IMR-90 (cell line): ENCODE measurements at regions not wholly inside any gene's neighbourhood (a gene's known extent, or its start where the extent isn't known, plus 50 kb on each side); places are given as distances from the start of the nearest gene placed in this dataset.

ENCODE experiments used
- ATAC-seq: fragments of 200-7000 bp; cut with Tn5 transposase; 2 replicates; pipeline ENCODE4 v1.9.1; 2020; ENCODE audit warnings: low read depth, mild to moderate bottlenecking, moderate library complexity
- BruUV-seq: library from RNA; stranded (reverse); fragments of 400-500 nt; replicated peaks from 2 replicates; lab custom pipeline; 2021; lab: Mats Ljungman, UMichigan
- CTCF ChIA-PET: fragments of 300-600 bp; formaldehyde crosslinking; extraction: SDS; loops from one replicate; lab custom pipeline; 2021; ENCODE audit warnings: antibody characterized with exemption; lab: Yijun Ruan, JAX
- POLR2A ChIA-PET: fragments of 300-600 bp; sonication (Branson Sonifier 250); formaldehyde crosslinking; loops from one replicate; lab custom pipeline; 2022; ENCODE audit warnings: antibody characterized with exemption; ENCODE audit not compliant: unreplicated experiment; lab: Charles Lee
- DNase-seq: peaks from one replicate; pipeline ENCODE4 v3.0.0; 2013
- H2AFZ ChIP-seq: replicated peaks from 2 replicates; pipeline ENCODE3; 2013; ENCODE audit warnings: low read length, mild to moderate bottlenecking; ENCODE audit not compliant: poor library complexity
- H2AK5ac ChIP-seq: 2 replicates; pipeline ENCODE4 v1.6.1; 2013; ENCODE audit warnings: low read depth, low read length, inconsistent platforms
- H2AK9ac ChIP-seq: replicated peaks from 2 replicates; pipeline ENCODE3; 2013; ENCODE audit warnings: mild to moderate bottlenecking, low read depth, low read length, moderate library complexity; ENCODE audit not compliant: poor library complexity
- H2BK120ac ChIP-seq: 2 replicates; pipeline ENCODE4 v1.6.1; 2013; ENCODE audit warnings: low read depth, low read length, inconsistent platforms
- H2BK15ac ChIP-seq: 3 replicates; pipeline ENCODE4 v1.6.1; 2013; ENCODE audit warnings: low read depth, low read length, inconsistent platforms
- H2BK20ac ChIP-seq: 2 replicates; pipeline ENCODE4 v1.6.1; 2013; ENCODE audit warnings: low read depth, mild to moderate bottlenecking, inconsistent platforms, low read length, moderate library complexity
- H2BK5ac ChIP-seq: 2 replicates; pipeline ENCODE4 v1.6.1; 2013; ENCODE audit warnings: mild to moderate bottlenecking, low read depth, low read length, inconsistent platforms; ENCODE audit not compliant: poor library complexity, severe bottlenecking
- H3K14ac ChIP-seq: replicated peaks from 2 replicates; pipeline ENCODE4 v1.6.1; 2013; ENCODE audit warnings: low read depth, low read length, inconsistent platforms
- H3K18ac ChIP-seq: 2 replicates; pipeline ENCODE4 v1.6.1; 2013; ENCODE audit warnings: low read depth, low read length, control low read depth
- H3K23ac ChIP-seq: 2 replicates; pipeline ENCODE4 v1.6.1; 2013; ENCODE audit warnings: low read depth, low read length, inconsistent platforms
- H3K27ac ChIP-seq: 2 replicates; pipeline ENCODE4 v1.5.1; 2013; ENCODE audit warnings: mild to moderate bottlenecking, control low read depth, low read length; ENCODE audit not compliant: insufficient read depth
- H3K27me3 ChIP-seq: 2 replicates; pipeline ENCODE4 v1.6.1; 2013; ENCODE audit warnings: low read length; ENCODE audit not compliant: control insufficient read depth, insufficient read depth
- H3K36me3 ChIP-seq: 2 replicates; pipeline ENCODE4 v1.6.1; 2013; ENCODE audit warnings: low read length, mixed read lengths; ENCODE audit not compliant: control insufficient read depth, insufficient read depth
- H3K4ac ChIP-seq: 2 replicates; pipeline ENCODE4 v1.6.1; 2013; ENCODE audit warnings: low read depth, low read length, inconsistent platforms
- H3K4me1 ChIP-seq: 2 replicates; pipeline ENCODE4 v1.6.1; 2013; ENCODE audit warnings: low read length, mixed read lengths; ENCODE audit not compliant: control insufficient read depth, insufficient read depth
- H3K4me2 ChIP-seq: 2 replicates; pipeline ENCODE4 v1.6.1; 2013; ENCODE audit warnings: low read depth, mild to moderate bottlenecking, control low read depth, low read length, moderate library complexity
- H3K4me3 ChIP-seq: 2 replicates; pipeline ENCODE4 v1.5.1; 2013; ENCODE audit warnings: low read depth, mild to moderate bottlenecking, control low read depth, low read length, moderate library complexity; ENCODE audit not compliant: insufficient read depth
- H3K56ac ChIP-seq: 2 replicates; pipeline ENCODE4 v1.6.1; 2013; ENCODE audit warnings: low read length, inconsistent platforms; ENCODE audit not compliant: insufficient read depth; ENCODE audit errors: extremely low read depth
- H3K79me1 ChIP-seq, 2 experiments: 2 replicates each; pipeline ENCODE4 v1.6.1; 2013; ENCODE audit warnings: low read length in 2 of 2, inconsistent platforms in 1 of 2, low read depth in 1 of 2
- H3K9ac ChIP-seq: 2 replicates; pipeline ENCODE4 v1.6.1; 2013; ENCODE audit warnings: low read depth, low read length, control low read depth
- H3K9me1 ChIP-seq: 2 replicates; pipeline ENCODE4 v1.6.1; 2013; ENCODE audit warnings: low read length, inconsistent platforms; ENCODE audit not compliant: insufficient read depth
- H3K9me3 ChIP-seq: 2 replicates; pipeline ENCODE4 v1.6.1; 2013; ENCODE audit warnings: low read length; ENCODE audit not compliant: control insufficient read depth, insufficient read depth
- H4K20me1 ChIP-seq: 2 replicates; pipeline ENCODE4 v1.6.1; 2013; ENCODE audit warnings: low read length, inconsistent platforms; ENCODE audit not compliant: insufficient read depth
- H4K5ac ChIP-seq: 2 replicates; pipeline ENCODE4 v1.6.1; 2013; ENCODE audit warnings: mild to moderate bottlenecking, low read depth, low read length, control low read depth
- H4K8ac ChIP-seq, 2 experiments: 2 replicates each; pipeline ENCODE4 v1.6.1; 2013; ENCODE audit warnings: low read depth in 2 of 2, low read length in 2 of 2, control low read depth in 1 of 2, inconsistent platforms in 1 of 2
- H4K91ac ChIP-seq: 2 replicates; pipeline ENCODE4 v1.6.1; 2013; ENCODE audit warnings: low read depth, low read length, inconsistent platforms; ENCODE audit not compliant: insufficient read depth
- CHD1 ChIP-seq: IDR thresholded peaks from 2 replicates; pipeline ENCODE4 v1.6.1; 2012; ENCODE audit warnings: low read depth, low read length, improper control_type of control experiment
- CTCF ChIP-seq: conservative IDR thresholded peaks from 2 replicates; pipeline ENCODE4 v1.5.1; 2012; ENCODE audit warnings: mild to moderate bottlenecking, low read depth, low read length, improper control_type of control experiment
- FOS ChIP-seq: fragments of 150-350 bp; IDR thresholded peaks from 2 replicates; pipeline ENCODE4 v1.6.1; 2016; ENCODE audit warnings: low read depth, low read length
- MAFK ChIP-seq: IDR thresholded peaks from 2 replicates; pipeline ENCODE4 v1.6.1; 2012; ENCODE audit warnings: low read depth, low read length, improper control_type of control experiment
- MAZ ChIP-seq: IDR thresholded peaks from 2 replicates; pipeline ENCODE4 v1.6.1; 2012; ENCODE audit warnings: low read depth, mild to moderate bottlenecking, low read length, improper control_type of control experiment, moderate library complexity, borderline replicate concordance
- MXI1 ChIP-seq: IDR thresholded peaks from 2 replicates; pipeline ENCODE4 v1.6.1; 2012; ENCODE audit warnings: low read depth, mild to moderate bottlenecking, low read length, moderate library complexity, borderline replicate concordance
- NFE2L2 ChIP-seq: fragments of 150-350 bp; IDR thresholded peaks from 2 replicates; pipeline ENCODE4 v1.6.1; 2016; ENCODE audit warnings: low read depth, mild to moderate bottlenecking, low read length
- RAD21 ChIP-seq: IDR thresholded peaks from 2 replicates; pipeline ENCODE4 v1.6.1; 2012; ENCODE audit warnings: low read length, improper control_type of control experiment
- RFX5 ChIP-seq: IDR thresholded peaks from 2 replicates; pipeline ENCODE4 v1.8.0; 2012; ENCODE audit warnings: low read depth, mild to moderate bottlenecking, low read length, moderate library complexity
- SMC3 ChIP-seq: fragments of 150-350 bp; IDR thresholded peaks from 2 replicates; pipeline ENCODE4 v1.6.1; 2016; ENCODE audit warnings: low read depth, mild to moderate bottlenecking, antibody characterized with exemption, low read length, moderate library complexity
- WGBS, 2 experiments: methylation state at CpG; one replicate each; pipeline versions ENCODE4 v1.1.5 to v1.1.7; 2013; ENCODE audit warnings: missing lambda C conversion rate in 2 of 2; ENCODE audit not compliant: insufficient read length in 1 of 2; ENCODE audit errors: extremely low coverage in 2 of 2; 5-methylcytosine and 5-hydroxymethylcytosine counted together
- dilution Hi-C: fragments of 300-500 bp; cut with HindIII; formaldehyde crosslinking; loops from one replicate; pipeline ENCODE4 v1.14.3; 2018; ENCODE audit warnings: low sequenced_read_pairs; ENCODE audit not compliant: unreplicated experiment
- in situ Hi-C: fragments of 300-500 bp; cut with MboI; formaldehyde crosslinking; loops from 3 replicates; pipeline ENCODE4 v1.14.3; 2019; ENCODE audit warnings: low sequenced_read_pairs, inconsistent platforms, mixed read lengths
- intact Hi-C: fragments of 100-400 bp; cut with micrococcal nuclease; formaldehyde crosslinking; loops from 2 replicates; pipeline ENCODE4 v1.10.0; 2022

- no CpG with 5 or more reads among the region's 2 CpGs for WGBS, 2 experiments
- no peak overlapping the region for H3K23ac ChIP-seq
- H3K4me2 ChIP-seq, result no peak overlapping the region
- H3K4me1 ChIP-seq, result no peaks in the 10 kb centered on the region
- TF ChIP-seq CHD1, result no peak
- no peak for TF ChIP-seq SMC3
- no peak for TF ChIP-seq FOS
- no peak for TF ChIP-seq MAFK
- TF ChIP-seq MAZ, result no peak
- TF ChIP-seq RAD21, result no peak
- no peak for TF ChIP-seq CTCF
- TF ChIP-seq MXI1, result no peak
- no peak for TF ChIP-seq RFX5
- TF ChIP-seq NFE2L2, result no peak
- H2BK120ac ChIP-seq, result no peak overlapping the region
- no peaks in the 10 kb centered on the region for H3K79me1 ChIP-seq
- no peak overlapping the region for H2AK9ac ChIP-seq
- H3K27ac ChIP-seq, result no peak overlapping the region
- H3K56ac ChIP-seq, result no peak overlapping the region
- no peak overlapping the region for H2BK5ac ChIP-seq
- H4K8ac ChIP-seq, result no peak overlapping the region
- no peak overlapping the region for H3K9ac ChIP-seq
- no peaks in the 10 kb centered on the region for H3K36me3 ChIP-seq
- H2BK15ac ChIP-seq, result no peak overlapping the region
- H3K4me3 ChIP-seq, result no peak overlapping the region
- DNase-seq, result no peak
- POLR2A ChIA-PET, result no interaction called here
- H3K14ac ChIP-seq, result no peak overlapping the region
- no TSS peak for BruUV-seq
- H4K20me1 ChIP-seq, result no peaks in the 10 kb centered on the region
- H3K27me3 ChIP-seq, result no peaks in the 10 kb centered on the region
- intact Hi-C loops (no loop called here), dilution Hi-C loops (no loop called here), in situ Hi-C loops (no loop called here)
- no peak overlapping the region for H3K4ac ChIP-seq
- no peak overlapping the region for H4K5ac ChIP-seq
- no peak overlapping the region for H2AK5ac ChIP-seq
- H2AFZ ChIP-seq, result no peak overlapping the region
- no peak overlapping the region for H3K18ac ChIP-seq
- no peak overlapping the region for H4K91ac ChIP-seq
- H3K9me1 ChIP-seq, result no peaks in the 10 kb centered on the region
- ATAC-seq, result no peak
- CTCF ChIA-PET, result no interaction called here
- H3K9me3 ChIP-seq, result no peaks in the 10 kb centered on the region
- no peak overlapping the region for H2BK20ac ChIP-seq
Observed at GRCh38 chr3:152662157-152662556, 172.8 kb upstream of the P2RY1 start.
